ENCODE measurements at regions not wholly inside any gene's neighbourhood (a gene's known extent, or its start where the extent isn't known, plus 50 kb on each side); places are given as distances from the start of the nearest gene placed in this dataset.
A peak's percentile ranks its signal among the peaks of the same experiment; 100 is the strongest.

DNA sequence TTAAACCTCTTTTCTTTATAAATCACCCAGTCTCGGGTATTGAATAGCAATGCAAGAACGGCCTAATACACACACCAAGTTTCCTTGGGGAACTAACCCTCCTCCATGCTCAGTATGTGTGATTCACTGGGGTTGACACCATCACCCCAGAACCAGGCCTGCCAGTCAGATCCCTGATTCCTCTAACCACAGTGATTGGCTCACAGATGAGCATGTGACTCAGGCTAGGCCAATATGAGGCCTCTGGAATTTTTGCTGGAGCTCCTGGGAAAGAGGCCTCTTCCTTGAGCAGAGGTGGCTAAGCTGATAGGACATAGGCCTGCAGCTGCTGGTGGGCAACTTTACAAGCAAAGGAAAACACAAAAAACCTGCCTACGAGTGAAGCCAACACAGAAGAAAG is 74.7 kb upstream of the ZBTB40 start:
- H3K27me3 ChIP-seq (ENCODE audit: control insufficient read depth, insufficient read depth, low read length) = no peaks in the 10 kb centered on the region
- H3K4me3 ChIP-seq (ENCODE audit: low read depth, low read length) = no peak overlapping the region
- DNase-seq (ENCODE audit: low read depth) = peak; percentile 22
- FAIRE-seq = no peak
- no peaks in the 10 kb centered on the region for H3K36me3 ChIP-seq (ENCODE audit: control insufficient read depth, insufficient read depth, low read length)
- TF ChIP-seq, protein P1, sequence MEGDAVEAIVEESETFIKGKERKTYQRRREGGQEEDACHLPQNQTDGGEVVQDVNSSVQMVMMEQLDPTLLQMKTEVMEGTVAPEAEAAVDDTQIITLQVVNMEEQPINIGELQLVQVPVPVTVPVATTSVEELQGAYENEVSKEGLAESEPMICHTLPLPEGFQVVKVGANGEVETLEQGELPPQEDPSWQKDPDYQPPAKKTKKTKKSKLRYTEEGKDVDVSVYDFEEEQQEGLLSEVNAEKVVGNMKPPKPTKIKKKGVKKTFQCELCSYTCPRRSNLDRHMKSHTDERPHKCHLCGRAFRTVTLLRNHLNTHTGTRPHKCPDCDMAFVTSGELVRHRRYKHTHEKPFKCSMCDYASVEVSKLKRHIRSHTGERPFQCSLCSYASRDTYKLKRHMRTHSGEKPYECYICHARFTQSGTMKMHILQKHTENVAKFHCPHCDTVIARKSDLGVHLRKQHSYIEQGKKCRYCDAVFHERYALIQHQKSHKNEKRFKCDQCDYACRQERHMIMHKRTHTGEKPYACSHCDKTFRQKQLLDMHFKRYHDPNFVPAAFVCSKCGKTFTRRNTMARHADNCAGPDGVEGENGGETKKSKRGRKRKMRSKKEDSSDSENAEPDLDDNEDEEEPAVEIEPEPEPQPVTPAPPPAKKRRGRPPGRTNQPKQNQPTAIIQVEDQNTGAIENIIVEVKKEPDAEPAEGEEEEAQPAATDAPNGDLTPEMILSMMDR (IDR thresholded peaks at IDR 0.05; ENCODE audit: insufficient read depth, low read length, severe bottlenecking) = no peak

DNA sequence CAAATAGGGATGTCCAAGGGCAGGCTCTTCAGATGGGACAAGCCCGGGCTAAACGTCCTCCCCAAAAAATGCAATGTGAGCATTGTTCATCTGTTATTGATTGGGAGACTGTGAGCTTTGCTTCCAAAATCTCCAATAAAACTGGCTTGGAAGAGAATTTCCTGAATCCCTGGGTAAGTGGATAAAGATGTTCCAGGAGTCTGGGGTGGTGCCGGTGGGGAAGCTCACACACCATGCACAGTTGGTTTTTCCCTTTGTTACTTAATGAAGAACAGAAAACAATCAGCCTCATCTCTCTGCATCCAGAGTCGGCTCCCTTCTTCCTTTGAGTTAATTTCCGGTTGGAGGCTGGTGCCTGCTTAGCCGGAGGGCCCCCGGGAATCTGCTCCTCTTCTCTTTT is 72.1 kb upstream of the ZBTB40 start:
- TF ChIP-seq, protein P1 (IDR thresholded peaks at IDR 0.05; ENCODE audit: insufficient read depth, low read length, severe bottlenecking) = no peak
- DNase-seq (ENCODE audit: low read depth) (no peak), FAIRE-seq (peak; percentile 28)
- Histone ChIP-seq H3K4me3 (ENCODE audit: low read depth, low read length) (no peak overlapping the region), H3K27me3 (ENCODE audit: control insufficient read depth, insufficient read depth, low read length) (no peaks in the 10 kb centered on the region), H3K36me3 (ENCODE audit: control insufficient read depth, insufficient read depth, low read length) (no peaks in the 10 kb centered on the region)

DNA sequence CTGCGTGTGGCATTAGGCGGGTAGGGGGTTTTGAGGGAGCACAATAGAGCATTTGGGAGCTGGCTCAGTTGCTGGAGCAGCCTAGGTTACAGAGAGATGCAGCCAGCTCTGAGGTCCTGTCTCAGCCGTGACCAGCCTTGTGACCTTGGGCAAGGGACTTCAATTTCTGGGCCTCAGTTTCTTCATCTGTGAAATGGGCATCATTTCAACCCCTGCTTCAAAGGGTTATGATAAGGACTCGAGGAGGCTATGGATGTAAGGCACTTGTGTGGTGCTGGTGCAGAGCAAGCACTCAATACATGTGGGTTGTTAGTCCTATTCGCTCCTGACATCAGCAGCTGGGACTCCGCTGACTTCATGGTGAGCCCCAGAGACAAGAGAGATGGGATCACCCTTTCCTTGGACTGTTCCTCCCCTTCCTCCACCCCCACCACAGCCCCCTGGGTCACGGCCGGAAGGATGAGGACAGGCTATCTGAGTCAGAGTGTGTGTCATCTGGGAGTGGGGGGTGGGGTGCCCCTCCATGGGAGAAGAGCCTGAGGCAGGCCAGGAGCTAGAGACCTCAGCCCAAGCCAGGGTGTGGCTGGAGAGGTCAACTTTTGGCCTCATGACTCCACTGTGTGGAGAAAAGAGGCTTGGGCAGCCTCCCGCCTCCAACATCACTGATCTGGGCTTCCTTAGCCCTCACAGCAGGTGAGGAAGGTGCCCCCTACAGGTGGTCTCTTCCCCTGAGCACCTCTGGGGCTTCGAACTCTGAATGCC is 71.4 kb upstream of the ZBTB40 start:
- peak; percentile 21 for DNase-seq (ENCODE audit: low read depth)
- Histone ChIP-seq H3K4me3 (ENCODE audit: low read depth, low read length) (no peak overlapping the region), H3K36me3 (ENCODE audit: control insufficient read depth, insufficient read depth, low read length) (no peaks in the 10 kb centered on the region), H3K27me3 (ENCODE audit: control insufficient read depth, insufficient read depth, low read length) (no peaks in the 10 kb centered on the region)
- TF ChIP-seq, protein P1 (IDR thresholded peaks at IDR 0.05; ENCODE audit: insufficient read depth, low read length, severe bottlenecking) = no peak
- no peak for FAIRE-seq

DNA sequence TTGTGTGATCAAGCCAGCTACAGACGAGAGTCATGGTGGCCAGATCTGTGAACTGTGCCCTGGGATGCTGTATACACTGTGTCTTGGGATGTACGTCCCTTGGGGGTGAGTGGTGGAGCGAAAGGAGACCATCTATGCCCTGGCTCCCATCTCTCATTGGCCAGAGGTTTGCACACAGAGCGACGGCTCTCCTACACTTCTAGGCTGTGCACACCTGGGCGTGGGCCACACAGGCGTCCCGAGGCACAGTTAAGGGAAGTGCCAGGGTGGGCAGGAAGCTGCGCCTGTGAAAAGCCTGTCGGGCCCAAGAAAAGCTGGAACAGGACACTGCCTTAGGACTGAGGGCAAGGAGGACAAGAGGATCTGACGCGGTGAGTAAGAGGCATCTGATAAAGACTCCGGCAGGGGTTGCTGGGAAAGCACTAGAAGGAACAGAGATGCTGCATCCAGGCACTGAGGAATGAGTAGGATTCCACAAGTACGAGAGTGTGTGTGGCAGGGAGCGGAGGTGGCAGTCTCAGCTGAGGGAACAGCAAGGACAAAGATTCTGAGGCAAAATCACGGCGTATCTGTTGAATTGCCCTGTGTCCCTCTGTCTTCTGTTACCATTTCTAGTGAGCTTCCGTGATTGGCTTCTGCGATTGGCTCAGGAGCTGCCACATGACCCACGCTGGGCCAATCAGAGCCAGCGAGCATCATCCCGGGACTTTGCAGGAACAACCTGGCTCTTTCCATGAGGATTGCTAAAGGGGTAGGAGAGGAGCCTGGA is 67.9 kb upstream of the ZBTB40 start:
- Histone ChIP-seq H3K4me3 (ENCODE audit: low read depth, low read length) (no peak overlapping the region), H3K36me3 (ENCODE audit: control insufficient read depth, insufficient read depth, low read length) (no peaks in the 10 kb centered on the region), H3K27me3 (ENCODE audit: control insufficient read depth, insufficient read depth, low read length) (no peaks in the 10 kb centered on the region)
- TF ChIP-seq, protein P1 (IDR thresholded peaks at IDR 0.05; ENCODE audit: insufficient read depth, low read length, severe bottlenecking) = no peak
- no peak for DNase-seq (ENCODE audit: low read depth)
- FAIRE-seq = peak; percentile 64

DNA sequence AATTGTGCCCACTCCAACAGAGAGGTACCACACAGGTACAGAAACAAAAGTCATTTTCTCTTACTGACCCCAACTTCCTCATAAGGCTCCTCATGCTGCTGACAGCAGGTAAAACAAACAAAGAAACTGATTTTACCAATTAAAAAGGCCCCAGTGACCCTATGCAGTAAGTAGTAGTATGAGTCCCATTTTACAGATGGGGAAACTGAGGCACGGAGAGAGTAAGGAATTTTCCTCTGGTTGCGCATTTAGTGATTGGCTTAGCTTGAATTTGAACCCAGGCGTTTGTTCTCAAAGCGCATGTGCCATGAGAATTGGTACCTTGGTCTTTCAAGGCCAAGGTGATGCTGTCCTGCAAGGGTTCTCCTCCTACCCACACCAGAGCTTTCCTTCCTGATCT is 66.1 kb upstream of the ZBTB40 start:
- TF ChIP-seq, protein P1 (IDR thresholded peaks at IDR 0.05; ENCODE audit: insufficient read depth, low read length, severe bottlenecking) = no peak
- no peaks in the 10 kb centered on the region for H3K36me3 ChIP-seq (ENCODE audit: control insufficient read depth, insufficient read depth, low read length)
- H3K27me3 ChIP-seq (ENCODE audit: control insufficient read depth, insufficient read depth, low read length) = no peaks in the 10 kb centered on the region
- no peak overlapping the region for H3K4me3 ChIP-seq (ENCODE audit: low read depth, low read length)
- FAIRE-seq (no peak), DNase-seq (ENCODE audit: low read depth) (no peak)
